DND-41 (cell line): ENCODE measurements at regions not wholly inside any gene's neighbourhood (a gene's known extent, or its start where the extent isn't known, plus 50 kb on each side); places are given as distances from the start of the nearest gene placed in this dataset.

Source experiments
- CTCF ChIP-seq: IDR thresholded peaks from 2 replicates; pipeline ENCODE4 v1.5.1; 2012; ENCODE audit warnings: borderline replicate concordance, low read length, moderate library complexity, mild to moderate bottlenecking; ENCODE audit not compliant: poor library complexity, severe bottlenecking; ENCODE audit errors: extremely low read depth
- EZH2 ChIP-seq: IDR thresholded peaks from 3 replicates; pipeline ENCODE4 v1.6.1; 2012; ENCODE audit warnings: borderline replicate concordance, low read depth, mild to moderate bottlenecking, moderate library complexity, low read length, inconsistent platforms; ENCODE audit not compliant: severe bottlenecking

- TF ChIP-seq CTCF = no peak
- no peak for TF ChIP-seq EZH2
These were observed 882.9 kb upstream of the SPRY2 start for GRCh38 chr13:81223778-81224177.
